Activated CD4-positive, alpha-beta T cell treated with anti-CD3 and anti-CD28 coated beads for 4 hours (primary cell): ENCODE measurements at regions not wholly inside any gene's neighbourhood (a gene's known extent, or its start where the extent isn't known, plus 50 kb on each side); places are given as distances from the start of the nearest gene placed in this dataset.
A peak's percentile ranks its signal among the peaks of the same experiment; 100 is the strongest.
"Not testable (repeated sequence)": the region's sequence is repeated elsewhere in the genome, so short reads cannot be mapped to it uniquely, and the experiment has no call there.

ENCODE experiments used
- DNase-seq, 2 donors: peaks; one replicate each; pipeline ENCODE4 v3.0.0-alpha.2; 2020

DNA sequence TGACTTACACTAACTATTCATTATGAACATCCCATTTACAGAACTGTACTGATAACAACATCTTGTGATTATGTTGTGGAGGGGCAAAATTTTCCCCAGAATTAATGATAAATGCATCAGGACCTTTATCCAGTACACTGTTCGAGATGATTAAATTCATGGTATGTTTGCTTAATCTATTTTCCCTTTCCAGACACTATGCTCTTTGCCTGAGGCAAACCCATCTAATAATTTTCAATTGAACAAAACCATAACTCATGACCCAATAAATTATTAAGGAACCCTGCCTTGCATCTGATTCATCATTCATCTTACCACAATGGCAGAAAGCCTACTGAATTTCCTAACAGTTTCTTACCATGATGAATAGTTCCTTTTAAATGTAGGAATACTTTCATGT is 385.0 kb downstream of the DSEL start:
- DNase-seq: no peak

GRCh38 chr18:67126751-67127150 is 389.8 kb downstream of the DSEL start:
- DNase-seq: not testable (repeated sequence)

- no peak for DNase-seq
Measured at GRCh38 chr18:67123901-67124300, 392.6 kb downstream of the DSEL start.

GRCh38 chr18:67117804-67118203 is 398.7 kb downstream of the DSEL start:
- DNase-seq: no peak

DNA sequence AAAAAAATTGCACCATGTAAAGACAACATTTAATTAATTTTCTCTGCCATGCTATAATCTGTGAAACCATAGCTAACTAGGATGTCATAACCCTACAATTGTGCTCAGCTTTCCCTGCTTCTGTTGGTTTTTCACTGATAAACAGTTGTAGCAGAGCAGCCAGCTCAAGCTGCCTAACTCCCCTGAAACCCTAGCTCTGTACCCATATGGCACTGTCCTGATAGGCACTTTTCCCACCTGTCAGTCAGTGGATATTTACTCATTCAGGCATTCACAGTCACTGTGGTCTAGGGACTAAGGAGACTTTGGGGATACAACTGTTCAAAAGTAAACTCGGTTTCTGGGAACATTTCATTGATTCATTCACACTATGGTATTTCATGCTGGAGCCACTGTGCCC is 407.0 kb downstream of the DSEL start:
- no peak for DNase-seq

DNA sequence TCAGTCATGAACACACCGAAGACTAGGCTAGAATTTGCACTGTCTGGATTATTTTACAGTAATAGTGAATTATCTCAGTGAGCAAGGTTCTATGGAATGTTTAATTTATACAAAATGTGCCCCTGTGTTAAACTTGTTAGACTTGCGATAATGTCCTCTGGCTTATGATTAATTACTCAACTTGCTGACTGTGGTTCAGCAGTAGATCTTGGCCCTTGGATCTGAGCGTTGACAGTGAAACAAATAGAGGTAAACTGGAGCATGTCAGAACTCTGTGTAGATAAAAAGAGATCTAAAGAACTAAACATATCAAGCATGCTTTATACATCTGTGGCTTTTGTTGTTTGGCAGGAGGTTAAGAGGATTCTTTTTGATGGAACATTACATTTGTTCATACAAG is 407.6 kb downstream of the DSEL start:
- no peak for DNase-seq

- peak in 1 of 2 donors; percentile 14 for DNase-seq
Measured at GRCh38 chr18:67104700-67105284, 411.7 kb downstream of the DSEL start.

DNA sequence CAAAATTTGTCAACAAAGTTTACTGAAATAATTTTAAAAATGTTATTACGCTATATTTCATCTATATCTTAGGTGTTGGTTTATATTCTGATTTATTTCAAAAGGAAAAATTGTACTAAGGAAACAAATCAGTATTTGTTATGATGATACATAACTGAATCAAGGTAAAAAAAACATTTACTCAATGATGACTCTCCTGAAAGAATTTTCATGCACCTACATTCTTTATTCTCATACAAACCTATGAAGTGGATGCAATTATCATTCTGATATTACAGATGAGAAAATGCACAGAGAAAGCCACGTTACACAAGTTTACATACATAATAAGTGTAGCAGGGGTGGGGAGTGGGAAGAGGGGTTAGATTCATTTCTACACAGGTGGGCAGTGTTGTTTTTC is 422.4 kb downstream of the DSEL start:
- no peak for DNase-seq

DNA sequence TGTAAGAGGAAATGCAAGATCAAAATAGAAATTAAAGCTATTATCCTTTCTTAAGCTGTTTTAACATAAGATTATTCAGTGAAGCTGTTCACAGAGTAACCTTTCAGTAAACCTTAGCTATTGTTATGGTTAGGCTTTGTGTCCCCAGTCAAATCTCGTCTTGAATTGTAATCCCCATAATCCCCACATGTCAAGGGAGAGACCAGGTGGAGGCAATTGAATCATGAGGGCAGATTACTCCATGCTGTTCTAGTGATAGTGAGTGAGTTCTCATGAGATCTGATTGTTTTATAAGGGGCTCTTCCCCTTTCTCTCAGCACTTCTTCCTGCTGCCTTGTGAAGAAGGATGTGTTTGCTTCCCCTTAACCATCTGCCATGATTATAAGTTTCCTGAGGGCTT is 424.4 kb downstream of the DSEL start:
- DNase-seq: no peak

- no peak for DNase-seq
Measured at GRCh38 chr18:67081482-67082211, 434.9 kb downstream of the DSEL start.

- DNase-seq: no peak
Measured at GRCh38 chr18:67080601-67081000, 435.9 kb downstream of the DSEL start.

GRCh38 chr18:67074309-67074708 is 442.2 kb downstream of the DSEL start:
- DNase-seq: no peak

- no peak for DNase-seq
Measured at GRCh38 chr18:67072791-67073190, 443.7 kb downstream of the DSEL start.

- no peak for DNase-seq
Measured at GRCh38 chr18:67068608-67069007, 447.9 kb downstream of the DSEL start.

GRCh38 chr18:67047334-67047733 is 443.4 kb upstream of the CDH19 start:
- DNase-seq: no peak

DNA sequence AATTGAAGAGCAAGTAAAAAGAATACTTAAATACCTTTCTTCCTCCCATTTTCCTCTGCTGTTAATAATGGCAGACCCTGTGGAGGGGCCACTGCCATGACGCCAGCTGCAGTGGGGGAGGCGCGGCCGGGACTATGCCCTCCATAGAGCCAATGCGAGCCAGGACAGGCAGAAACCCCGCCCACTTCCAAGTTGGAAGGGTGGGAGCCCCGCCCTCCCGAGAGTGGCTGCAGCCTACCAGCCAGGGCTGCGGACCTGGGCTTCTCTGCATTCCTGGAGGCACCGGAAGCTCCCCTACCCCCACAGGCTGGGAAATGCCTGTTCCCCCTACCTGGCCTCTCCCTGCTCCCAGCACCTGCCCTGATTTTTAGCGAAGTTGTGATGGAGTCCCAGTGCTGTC is 439.4 kb upstream of the CDH19 start:
- no peak for DNase-seq

DNA sequence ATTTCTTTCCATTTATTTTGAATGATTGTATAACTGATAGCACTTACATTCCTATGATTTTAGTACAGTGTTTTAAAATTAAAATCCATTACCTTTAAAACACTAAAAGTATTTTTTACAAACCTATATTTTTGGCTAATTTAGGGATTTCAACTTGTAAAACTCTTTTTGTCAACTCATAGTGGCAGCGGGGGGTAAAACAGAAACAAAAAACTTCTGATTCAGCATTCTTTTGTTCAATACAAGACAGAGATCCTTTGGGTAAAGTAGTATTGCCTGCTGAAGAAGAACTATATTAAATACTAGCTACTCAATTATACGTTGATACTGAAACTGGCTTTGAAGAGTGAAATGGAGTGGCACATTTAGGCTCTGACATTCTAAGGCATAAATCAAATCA is 437.4 kb upstream of the CDH19 start:
- no peak for DNase-seq

- DNase-seq: no peak
Measured at GRCh38 chr18:67035026-67035425, 431.1 kb upstream of the CDH19 start.

DNA sequence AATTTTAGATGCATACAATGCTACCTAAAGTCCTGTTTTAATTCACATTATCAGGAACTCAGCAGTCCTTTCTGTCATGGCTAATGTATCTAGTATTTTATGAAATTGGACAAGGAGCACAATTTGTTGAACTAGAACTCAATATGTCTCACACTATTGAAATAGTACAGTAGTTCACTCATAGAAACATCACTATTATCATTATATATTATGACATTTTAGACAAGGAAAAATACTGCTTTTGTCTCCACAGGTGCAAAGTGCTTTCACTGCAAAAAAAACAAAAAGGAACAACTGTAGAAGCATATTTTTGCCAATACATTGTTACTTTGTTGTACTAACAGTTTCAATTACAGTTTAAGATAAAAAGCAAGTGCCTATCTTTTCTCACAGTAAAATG is 419.2 kb upstream of the CDH19 start:
- no peak for DNase-seq

DNA sequence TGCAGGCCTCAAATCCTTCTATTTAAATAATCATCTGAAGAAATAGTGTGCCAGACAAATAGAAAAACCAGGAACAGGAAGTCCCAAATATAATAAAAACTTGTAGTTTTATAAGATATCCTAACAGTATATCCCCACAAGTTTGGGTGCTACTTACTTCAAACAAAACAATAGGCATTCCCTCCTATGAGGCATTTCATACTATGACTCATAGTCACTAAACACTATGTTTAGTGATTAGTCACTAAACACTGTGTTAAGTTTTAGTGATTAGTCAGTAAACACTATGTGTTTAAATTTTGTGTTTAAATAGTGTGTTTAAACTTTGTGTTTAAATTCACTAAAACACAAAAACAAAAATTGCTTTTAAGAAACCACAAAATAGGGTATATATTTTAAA is 407.0 kb upstream of the CDH19 start:
- DNase-seq: no peak

- no peak for DNase-seq
Measured at GRCh38 chr18:67007999-67008398, 404.1 kb upstream of the CDH19 start.

DNA sequence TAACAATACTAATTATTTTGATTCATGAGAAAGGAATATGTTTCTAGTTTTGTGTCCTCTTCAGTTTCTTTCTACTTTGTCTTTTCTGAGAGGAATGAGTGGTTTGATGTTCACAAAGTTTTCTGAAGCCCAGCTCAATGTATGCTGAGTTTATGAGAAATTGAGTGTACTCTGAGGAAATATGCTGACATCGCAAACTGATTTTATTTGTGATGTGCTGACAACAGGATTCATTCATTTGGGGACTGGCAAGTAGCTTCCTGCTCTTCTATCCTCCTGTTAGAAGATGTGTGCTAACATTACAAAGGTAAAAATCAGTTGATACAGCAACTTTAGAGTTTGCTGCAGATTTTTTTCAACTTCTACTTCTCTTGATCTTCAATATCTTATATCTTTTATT is 403.2 kb upstream of the CDH19 start:
- no peak for DNase-seq

GRCh38 chr18:67001052-67001451 is 397.2 kb upstream of the CDH19 start:
- DNase-seq: no peak

DNA sequence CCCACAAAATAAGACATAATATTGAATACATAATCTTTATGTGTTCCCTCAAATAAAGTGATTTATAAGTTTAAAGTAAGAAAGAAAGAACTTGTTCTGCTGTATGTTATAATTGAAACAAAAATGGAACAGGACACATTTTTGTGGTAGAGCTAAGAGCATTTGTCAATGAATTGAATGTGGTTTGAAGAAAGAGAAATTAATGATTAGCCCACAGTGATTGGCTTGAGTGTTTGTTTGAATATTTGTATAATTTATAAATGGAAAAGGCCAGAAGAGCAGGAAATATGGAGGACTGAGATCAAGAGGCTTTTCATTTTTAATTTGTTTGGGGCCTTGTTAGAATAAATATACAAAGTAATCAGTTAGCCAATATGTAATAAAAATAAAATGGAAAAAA is 395.1 kb upstream of the CDH19 start:
- no peak for DNase-seq

DNA sequence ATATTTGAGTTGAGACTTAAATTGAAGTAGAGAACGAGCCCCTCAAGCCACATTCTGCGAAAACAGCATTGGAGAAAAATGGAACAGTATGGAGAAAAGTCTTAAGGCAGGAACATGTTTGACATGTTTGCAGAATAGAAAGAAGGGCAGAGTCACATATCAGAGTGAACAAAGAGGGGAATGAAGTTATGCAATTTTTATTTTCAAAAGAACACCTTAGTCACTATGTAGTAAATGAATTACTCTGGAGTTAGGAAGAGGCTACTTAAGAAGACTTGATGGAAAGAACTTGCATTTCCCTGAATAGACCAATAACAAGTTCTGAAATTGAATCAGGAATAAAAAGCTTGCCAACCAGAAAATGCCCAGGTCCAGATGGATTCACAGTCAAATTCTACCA is 391.4 kb upstream of the CDH19 start:
- no peak for DNase-seq
